ENCODE measurements at regions not wholly inside any gene's neighbourhood (a gene's known extent, or its start where the extent isn't known, plus 50 kb on each side); places are given as distances from the start of the nearest gene placed in this dataset.

DNA sequence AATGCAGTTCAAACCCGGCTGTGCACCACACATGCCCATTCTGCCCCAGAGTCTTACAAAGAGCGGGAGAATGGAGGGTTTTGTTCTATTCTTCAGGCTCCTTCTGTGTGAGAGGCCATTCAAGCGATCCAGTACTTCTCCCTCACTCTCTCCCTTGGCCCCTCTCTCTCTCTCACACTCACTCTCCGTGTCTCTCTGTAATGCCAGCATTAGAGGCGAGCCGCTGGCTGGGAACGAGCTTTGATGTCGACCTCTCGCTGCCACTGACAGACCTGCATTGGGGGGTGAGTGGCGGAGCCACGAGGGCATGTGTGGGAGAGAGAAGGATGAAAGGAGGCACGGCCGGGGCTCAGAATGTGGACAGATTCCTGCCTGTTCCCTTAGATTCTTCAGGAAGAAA is 231.7 kb upstream of the ARRDC4 start:
- TF ChIP-seq, protein P1, sequence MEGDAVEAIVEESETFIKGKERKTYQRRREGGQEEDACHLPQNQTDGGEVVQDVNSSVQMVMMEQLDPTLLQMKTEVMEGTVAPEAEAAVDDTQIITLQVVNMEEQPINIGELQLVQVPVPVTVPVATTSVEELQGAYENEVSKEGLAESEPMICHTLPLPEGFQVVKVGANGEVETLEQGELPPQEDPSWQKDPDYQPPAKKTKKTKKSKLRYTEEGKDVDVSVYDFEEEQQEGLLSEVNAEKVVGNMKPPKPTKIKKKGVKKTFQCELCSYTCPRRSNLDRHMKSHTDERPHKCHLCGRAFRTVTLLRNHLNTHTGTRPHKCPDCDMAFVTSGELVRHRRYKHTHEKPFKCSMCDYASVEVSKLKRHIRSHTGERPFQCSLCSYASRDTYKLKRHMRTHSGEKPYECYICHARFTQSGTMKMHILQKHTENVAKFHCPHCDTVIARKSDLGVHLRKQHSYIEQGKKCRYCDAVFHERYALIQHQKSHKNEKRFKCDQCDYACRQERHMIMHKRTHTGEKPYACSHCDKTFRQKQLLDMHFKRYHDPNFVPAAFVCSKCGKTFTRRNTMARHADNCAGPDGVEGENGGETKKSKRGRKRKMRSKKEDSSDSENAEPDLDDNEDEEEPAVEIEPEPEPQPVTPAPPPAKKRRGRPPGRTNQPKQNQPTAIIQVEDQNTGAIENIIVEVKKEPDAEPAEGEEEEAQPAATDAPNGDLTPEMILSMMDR (IDR thresholded peaks at IDR 0.05; ENCODE audit: low read length): no peak
- TF ChIP-seq EZH2 (optimal IDR thresholded peaks at IDR 0.05; ENCODE audit: low read depth, low read length) (no peak), EZH2phosphoT487 (IDR thresholded peaks at IDR 0.05; ENCODE audit: low read length) (no peak)

All from MM.1S (cell line).